ENCODE measurements at regions not wholly inside any gene's neighbourhood (a gene's known extent, or its start where the extent isn't known, plus 50 kb on each side); places are given as distances from the start of the nearest gene placed in this dataset.

DNA sequence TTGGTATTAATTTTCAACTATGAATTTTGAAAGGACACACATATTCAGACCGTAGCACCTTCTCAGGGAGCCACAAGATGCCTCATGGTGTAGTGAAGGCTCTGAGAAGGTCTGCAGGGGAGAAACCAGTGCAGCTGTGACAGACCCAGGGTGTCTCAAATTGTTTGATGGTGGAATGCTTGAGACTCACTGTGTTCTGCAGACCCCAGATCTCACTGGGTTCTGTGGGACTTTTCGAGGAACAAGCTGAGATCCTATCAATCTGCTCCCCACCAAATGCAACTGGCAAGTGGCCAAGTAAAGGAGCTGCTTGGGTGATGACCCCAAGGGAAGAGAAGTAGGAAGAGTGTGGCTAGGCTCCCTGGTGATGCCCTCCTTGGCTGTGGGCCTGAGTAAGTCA is 130.5 kb upstream of the UNC5B start:
- Histone ChIP-seq H3K36me3 (ENCODE audit: control insufficient read depth, insufficient read depth, low read length) (no peaks in the 10 kb centered on the region), H2BK120ac (ENCODE audit: low read depth, low read length) (no peak overlapping the region), H3K27me3 (ENCODE audit: insufficient read depth, low read length, poor library complexity) (no peaks in the 10 kb centered on the region), H2AK5ac (ENCODE audit: low read length) (no peak overlapping the region), H3K27ac (ENCODE audit: low read depth, low read length) (no peak overlapping the region), H3K4me3 (ENCODE audit: low read length) (no peak overlapping the region), H3K23ac (ENCODE audit: low read length) (no peak overlapping the region), H3K79me2 (ENCODE audit: control insufficient read depth, insufficient read depth, low read length) (no peaks in the 10 kb centered on the region), H3K4me2 (ENCODE audit: low read length) (no peak overlapping the region), H2BK5ac (ENCODE audit: low read length) (no peak overlapping the region), H3K4ac (ENCODE audit: low read depth, low read length) (no peak overlapping the region), H3K9ac (ENCODE audit: low read length) (no peak overlapping the region), H3K79me1 (ENCODE audit: low read length) (no peaks in the 10 kb centered on the region), H4K8ac (ENCODE audit: low read depth, low read length) (no peak overlapping the region), H3K4me1 (ENCODE audit: control insufficient read depth, low read depth, low read length) (peaks cover 2% of the 10 kb centered on the region), H3K18ac (ENCODE audit: low read length) (no peak overlapping the region), H2BK15ac (replicated peaks; ENCODE audit: low read depth) (no peak overlapping the region), H3K56ac (ENCODE audit: low read length) (no peak overlapping the region), H4K5ac (ENCODE audit: low read length) (no peak overlapping the region)
- DNase-seq, result no peak
- WGBS (ENCODE audit: extremely low coverage, insufficient coverage, low lambda C conversion rate), result no CpG with 5 or more reads among the region's 2 CpGs

DNA sequence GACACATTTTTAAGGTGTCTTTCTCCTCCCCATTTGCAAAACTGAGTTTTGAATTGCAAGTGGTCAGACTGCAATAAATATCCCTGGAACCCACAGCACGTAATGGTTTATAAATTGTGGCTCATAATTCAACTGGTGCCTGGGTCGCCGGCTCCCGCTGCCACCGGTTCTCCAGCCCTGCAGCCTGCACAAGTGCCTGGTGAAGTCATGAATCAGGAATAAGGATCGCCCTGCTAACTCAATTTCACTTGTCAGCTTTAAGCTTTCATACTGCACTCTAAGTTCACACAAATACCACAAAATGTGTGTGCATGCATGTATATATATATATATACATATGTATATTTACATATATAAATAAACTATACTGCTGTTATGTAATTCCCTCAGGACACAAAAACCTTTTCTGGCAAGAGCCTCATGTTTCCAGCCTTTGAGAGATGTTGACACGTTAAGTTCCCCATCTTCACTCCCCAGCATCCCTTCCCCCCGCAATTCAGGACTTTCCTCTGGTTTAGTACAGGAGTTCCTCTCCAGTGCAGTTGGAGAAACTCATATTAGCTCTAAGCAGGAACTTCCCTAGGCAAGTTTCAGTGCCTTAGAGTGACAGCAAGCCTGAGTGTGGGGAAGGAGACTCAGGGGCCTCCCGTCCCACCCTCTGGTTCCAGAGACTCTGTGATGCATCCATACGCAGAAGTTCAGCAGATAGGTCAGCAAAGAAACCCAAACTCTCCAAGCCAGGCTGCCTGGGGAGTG is 129.2 kb upstream of the UNC5B start:
- no peak overlapping the region for H3K56ac ChIP-seq (ENCODE audit: low read length)
- H3K4me3 ChIP-seq (ENCODE audit: low read length), result no peak overlapping the region
- no CpG with 5 or more reads among the region's 10 CpGs for WGBS (ENCODE audit: extremely low coverage, insufficient coverage, low lambda C conversion rate)
- DNase-seq, result no peak
- no peak overlapping the region for H3K4ac ChIP-seq (ENCODE audit: low read depth, low read length)
- H3K4me1 ChIP-seq (ENCODE audit: control insufficient read depth, low read depth, low read length), result no peaks in the 10 kb centered on the region
- no peak overlapping the region for H2BK120ac ChIP-seq (ENCODE audit: low read depth, low read length)
- H4K8ac ChIP-seq (ENCODE audit: low read depth, low read length), result no peak overlapping the region
- H2BK5ac ChIP-seq (ENCODE audit: low read length), result no peak overlapping the region
- H3K36me3 ChIP-seq (ENCODE audit: control insufficient read depth, insufficient read depth, low read length), result no peaks in the 10 kb centered on the region
- H2AK5ac ChIP-seq (ENCODE audit: low read length), result no peak overlapping the region
- H3K4me2 ChIP-seq (ENCODE audit: low read length), result no peak overlapping the region
- H3K79me2 ChIP-seq (ENCODE audit: control insufficient read depth, insufficient read depth, low read length), result no peaks in the 10 kb centered on the region
- H3K79me1 ChIP-seq (ENCODE audit: low read length), result no peaks in the 10 kb centered on the region
- H3K27me3 ChIP-seq (ENCODE audit: insufficient read depth, low read length, poor library complexity), result no peaks in the 10 kb centered on the region
- no peak overlapping the region for H2BK15ac ChIP-seq (replicated peaks; ENCODE audit: low read depth)
- H3K27ac ChIP-seq (ENCODE audit: low read depth, low read length), result no peak overlapping the region
- H3K23ac ChIP-seq (ENCODE audit: low read length), result no peak overlapping the region
- H3K9ac ChIP-seq (ENCODE audit: low read length), result no peak overlapping the region
- H4K5ac ChIP-seq (ENCODE audit: low read length), result no peak overlapping the region
- no peak overlapping the region for H3K18ac ChIP-seq (ENCODE audit: low read length)

- Histone ChIP-seq H3K18ac (ENCODE audit: low read length) (no peak overlapping the region), H3K27me3 (ENCODE audit: insufficient read depth, low read length, poor library complexity) (no peaks in the 10 kb centered on the region), H3K27ac (ENCODE audit: low read depth, low read length) (no peak overlapping the region), H3K79me1 (ENCODE audit: low read length) (no peaks in the 10 kb centered on the region), H2BK5ac (ENCODE audit: low read length) (no peak overlapping the region), H3K79me2 (ENCODE audit: control insufficient read depth, insufficient read depth, low read length) (no peaks in the 10 kb centered on the region), H3K4me2 (ENCODE audit: low read length) (no peak overlapping the region), H4K5ac (ENCODE audit: low read length) (no peak overlapping the region), H4K8ac (ENCODE audit: low read depth, low read length) (no peak overlapping the region), H3K23ac (ENCODE audit: low read length) (no peak overlapping the region), H3K4me1 (ENCODE audit: control insufficient read depth, low read depth, low read length) (no peaks in the 10 kb centered on the region), H3K4ac (ENCODE audit: low read depth, low read length) (no peak overlapping the region), H3K9ac (ENCODE audit: low read length) (no peak overlapping the region), H2AK5ac (ENCODE audit: low read length) (no peak overlapping the region), H2BK15ac (replicated peaks; ENCODE audit: low read depth) (no peak overlapping the region), H3K4me3 (ENCODE audit: low read length) (no peak overlapping the region), H3K56ac (ENCODE audit: low read length) (no peak overlapping the region), H3K36me3 (ENCODE audit: control insufficient read depth, insufficient read depth, low read length) (no peaks in the 10 kb centered on the region), H2BK120ac (ENCODE audit: low read depth, low read length) (no peak overlapping the region)
- DNase-seq, result no peak
- no CpG with 5 or more reads among the region's 5 CpGs for WGBS (ENCODE audit: extremely low coverage, insufficient coverage, low lambda C conversion rate)
Measured at GRCh38 chr10:71083716-71083975, 128.7 kb upstream of the UNC5B start.

GRCh38 chr10:71084061-71084817 is 128.1 kb upstream of the UNC5B start:
- H3K56ac ChIP-seq (ENCODE audit: low read length), result no peak overlapping the region
- H3K79me1 ChIP-seq (ENCODE audit: low read length), result no peaks in the 10 kb centered on the region
- no peak overlapping the region for H3K18ac ChIP-seq (ENCODE audit: low read length)
- H4K5ac ChIP-seq (ENCODE audit: low read length), result no peak overlapping the region
- no peaks in the 10 kb centered on the region for H3K27me3 ChIP-seq (ENCODE audit: insufficient read depth, low read length, poor library complexity)
- H2BK120ac ChIP-seq (ENCODE audit: low read depth, low read length), result no peak overlapping the region
- H3K36me3 ChIP-seq (ENCODE audit: control insufficient read depth, insufficient read depth, low read length), result no peaks in the 10 kb centered on the region
- H3K4me3 ChIP-seq (ENCODE audit: low read length), result no peak overlapping the region
- H3K4ac ChIP-seq (ENCODE audit: low read depth, low read length), result no peak overlapping the region
- no peak overlapping the region for H2AK5ac ChIP-seq (ENCODE audit: low read length)
- H2BK5ac ChIP-seq (ENCODE audit: low read length), result no peak overlapping the region
- no peaks in the 10 kb centered on the region for H3K4me1 ChIP-seq (ENCODE audit: control insufficient read depth, low read depth, low read length)
- DNase-seq, result no peak
- no peak overlapping the region for H3K9ac ChIP-seq (ENCODE audit: low read length)
- no peak overlapping the region for H3K23ac ChIP-seq (ENCODE audit: low read length)
- H3K79me2 ChIP-seq (ENCODE audit: control insufficient read depth, insufficient read depth, low read length), result no peaks in the 10 kb centered on the region
- H2BK15ac ChIP-seq (replicated peaks; ENCODE audit: low read depth), result no peak overlapping the region
- H3K4me2 ChIP-seq (ENCODE audit: low read length), result no peak overlapping the region
- H4K8ac ChIP-seq (ENCODE audit: low read depth, low read length), result no peak overlapping the region
- H3K27ac ChIP-seq (ENCODE audit: low read depth, low read length), result no peak overlapping the region
- no CpG with 5 or more reads among the region's 10 CpGs for WGBS (ENCODE audit: extremely low coverage, insufficient coverage, low lambda C conversion rate)

DNA sequence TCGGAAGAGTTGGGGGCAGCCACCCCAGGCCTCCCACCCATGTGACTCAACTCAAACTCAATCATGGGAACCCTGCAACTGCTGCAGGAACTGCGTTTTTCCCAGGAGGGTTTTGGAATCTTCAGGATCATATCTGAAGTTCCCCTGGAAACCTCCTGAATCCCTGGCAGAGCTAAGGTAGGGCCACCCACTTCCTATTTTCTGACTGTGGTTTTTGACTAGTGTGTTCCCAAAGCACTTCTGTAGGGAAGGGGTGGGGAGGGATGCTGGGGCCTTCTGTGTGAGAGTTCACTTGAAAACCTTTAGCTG is 127.6 kb upstream of the UNC5B start:
- no peak for DNase-seq
- WGBS (ENCODE audit: extremely low coverage, insufficient coverage, low lambda C conversion rate), result no CpG with 5 or more reads among the region's 2 CpGs
- Histone ChIP-seq H3K4me1 (ENCODE audit: control insufficient read depth, low read depth, low read length) (no peaks in the 10 kb centered on the region), H3K4me2 (ENCODE audit: low read length) (no peak overlapping the region), H4K8ac (ENCODE audit: low read depth, low read length) (no peak overlapping the region), H3K36me3 (ENCODE audit: control insufficient read depth, insufficient read depth, low read length) (no peaks in the 10 kb centered on the region), H3K79me2 (ENCODE audit: control insufficient read depth, insufficient read depth, low read length) (no peaks in the 10 kb centered on the region), H3K27me3 (ENCODE audit: insufficient read depth, low read length, poor library complexity) (no peaks in the 10 kb centered on the region), H3K4me3 (ENCODE audit: low read length) (no peak overlapping the region), H2BK120ac (ENCODE audit: low read depth, low read length) (no peak overlapping the region), H4K5ac (ENCODE audit: low read length) (no peak overlapping the region), H3K23ac (ENCODE audit: low read length) (no peak overlapping the region), H3K4ac (ENCODE audit: low read depth, low read length) (no peak overlapping the region), H3K56ac (ENCODE audit: low read length) (no peak overlapping the region), H3K79me1 (ENCODE audit: low read length) (no peaks in the 10 kb centered on the region), H2BK5ac (ENCODE audit: low read length) (no peak overlapping the region), H2BK15ac (replicated peaks; ENCODE audit: low read depth) (no peak overlapping the region), H3K18ac (ENCODE audit: low read length) (no peak overlapping the region), H2AK5ac (ENCODE audit: low read length) (no peak overlapping the region), H3K9ac (ENCODE audit: low read length) (no peak overlapping the region), H3K27ac (ENCODE audit: low read depth, low read length) (no peak overlapping the region)
